HG02870 (cell line): ENCODE measurements at regions not wholly inside any gene's neighbourhood (a gene's known extent, or its start where the extent isn't known, plus 50 kb on each side); places are given as distances from the start of the nearest gene placed in this dataset.
"Not testable (repeated sequence)": the region's sequence is repeated elsewhere in the genome, so short reads cannot be mapped to it uniquely, and the experiment has no call there.

Experiments
- ATAC-seq: cut with Tn5 transposase; IDR thresholded peaks from one replicate; pipeline ENCODE4 v1.9.1; 2021; ENCODE audit warnings: mild to moderate bottlenecking, moderate library complexity; ENCODE audit not compliant: unreplicated experiment

GRCh38 chr1:114270718-114271117, 117.0 kb upstream of the SYT6 start:
- ATAC-seq = no peak

DNA sequence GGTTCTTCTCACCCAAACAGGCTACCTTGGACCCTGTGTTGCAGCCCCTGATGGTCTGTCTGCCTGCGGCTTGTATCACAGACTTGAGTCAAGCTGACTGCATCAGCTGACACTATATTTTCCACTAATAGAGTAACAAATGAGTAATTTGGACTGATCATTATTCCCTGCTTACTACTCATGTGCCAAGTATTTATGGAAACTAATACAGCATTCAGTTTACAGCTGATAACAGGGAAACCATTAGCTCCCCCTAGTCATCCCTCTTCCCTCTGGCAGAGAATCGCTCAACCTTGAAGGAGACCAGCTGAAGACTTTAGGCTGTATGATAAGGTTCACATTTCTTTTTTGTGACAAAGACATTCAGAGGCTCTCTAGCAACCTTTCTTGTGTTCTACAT, 116.6 kb upstream of the SYT6 start:
- no peak for ATAC-seq

- no peak for ATAC-seq
Measured at GRCh38 chr1:114269539-114269938, 115.9 kb upstream of the SYT6 start.

DNA sequence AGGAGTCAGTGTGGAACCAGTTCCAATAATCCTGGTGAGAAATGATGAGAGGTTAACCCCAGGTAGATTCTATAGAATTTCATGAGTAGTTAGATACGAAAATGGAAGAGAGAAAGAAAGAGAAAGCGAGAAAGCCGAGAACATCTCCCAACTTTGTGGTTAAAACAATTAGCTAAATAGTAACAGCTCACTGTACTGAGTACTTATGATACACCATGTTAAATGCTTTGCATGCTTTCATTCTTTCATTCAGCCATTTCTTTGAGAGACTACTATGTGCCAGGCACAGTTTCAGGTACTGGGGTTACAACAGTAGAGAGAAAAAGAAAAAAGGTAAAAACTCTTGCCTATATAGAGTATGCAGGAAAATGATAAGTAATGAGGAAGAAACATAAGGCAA, 109.7 kb upstream of the SYT6 start:
- ATAC-seq = no peak

- ATAC-seq = no peak
Measured at GRCh38 chr1:114262337-114262736, 108.7 kb upstream of the SYT6 start.

DNA sequence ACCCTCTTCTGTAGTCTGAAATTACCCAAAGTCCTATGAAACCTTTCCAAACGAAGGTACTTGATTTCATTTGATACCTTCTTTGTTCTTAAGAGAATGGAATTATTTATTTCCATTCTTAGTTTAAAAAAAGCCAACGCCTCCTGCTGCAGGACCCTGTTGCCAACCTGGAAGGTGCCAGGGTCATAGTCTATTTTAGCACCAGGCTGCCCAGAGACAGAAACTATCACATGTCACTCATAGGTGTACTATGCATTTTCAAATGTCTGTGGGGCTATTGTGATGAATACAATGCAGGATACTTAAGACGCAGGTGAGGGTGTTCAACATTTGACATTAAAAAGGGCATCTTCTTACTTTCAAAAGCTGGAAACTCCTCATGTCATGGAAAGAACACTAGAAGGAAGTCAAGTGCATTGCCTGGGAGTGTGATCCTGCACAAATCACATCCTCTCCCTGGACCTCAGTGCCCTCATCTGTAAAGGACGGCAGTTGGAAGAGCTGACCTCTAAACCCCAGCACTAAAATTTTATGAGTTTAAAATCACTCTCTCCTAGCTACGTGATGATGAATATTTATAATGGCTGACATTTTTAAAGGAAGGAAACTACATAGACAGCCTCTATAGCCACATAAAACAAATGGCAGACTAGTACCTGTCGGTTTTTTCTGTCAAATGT, 107.3 kb upstream of the SYT6 start:
- ATAC-seq = no peak

DNA sequence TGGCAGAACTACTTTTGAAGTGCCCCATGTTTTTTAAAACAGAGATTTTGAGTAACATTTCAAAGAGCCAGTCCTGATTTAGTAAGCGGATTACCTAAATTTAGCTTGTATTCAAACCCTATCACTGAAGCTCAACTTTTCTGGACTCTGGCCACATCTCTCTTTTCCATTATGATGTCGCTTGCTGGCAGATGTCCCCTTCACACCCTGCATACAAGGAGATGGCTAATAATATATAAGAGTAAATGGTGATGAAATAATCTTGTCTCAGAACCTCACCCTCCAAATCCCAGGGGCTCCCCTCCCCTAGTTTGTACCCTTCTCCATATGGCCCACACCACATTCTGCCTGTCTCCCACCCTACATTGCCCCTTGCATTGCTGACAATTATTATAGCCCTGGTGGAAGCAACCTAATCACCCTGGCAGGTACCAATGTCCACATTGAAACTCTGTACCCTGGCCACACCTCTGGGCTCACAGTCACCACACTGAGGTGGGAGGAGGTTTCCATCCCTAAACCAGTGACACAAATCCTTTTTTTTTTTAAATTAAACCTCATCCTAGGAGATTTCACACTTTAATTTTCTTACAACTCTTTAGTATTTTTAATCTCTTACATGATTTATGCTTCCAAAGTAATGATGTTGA, 106.0 kb upstream of the SYT6 start:
- ATAC-seq = no peak

DNA sequence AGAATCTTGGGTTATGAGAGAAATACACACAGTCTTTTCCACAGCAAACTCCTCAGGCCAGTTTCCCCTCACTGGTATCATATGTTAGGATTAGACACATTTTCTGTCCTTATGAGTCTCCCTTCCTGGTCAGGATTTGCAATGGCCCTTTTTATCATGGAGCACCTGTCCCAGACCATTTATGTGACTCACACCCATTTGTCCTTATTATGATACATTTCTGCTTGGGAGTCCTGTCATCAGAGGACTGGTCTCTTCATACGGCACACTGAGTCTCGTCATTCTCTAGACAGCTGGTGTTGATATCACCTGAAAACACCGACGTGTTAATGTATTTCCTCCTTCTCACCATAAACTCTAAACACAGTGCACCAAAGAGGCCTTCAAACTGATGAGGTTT, 105.0 kb upstream of the SYT6 start:
- no peak for ATAC-seq

- no peak for ATAC-seq
Measured at GRCh38 chr1:114258074-114258473, 104.4 kb upstream of the SYT6 start.

DNA sequence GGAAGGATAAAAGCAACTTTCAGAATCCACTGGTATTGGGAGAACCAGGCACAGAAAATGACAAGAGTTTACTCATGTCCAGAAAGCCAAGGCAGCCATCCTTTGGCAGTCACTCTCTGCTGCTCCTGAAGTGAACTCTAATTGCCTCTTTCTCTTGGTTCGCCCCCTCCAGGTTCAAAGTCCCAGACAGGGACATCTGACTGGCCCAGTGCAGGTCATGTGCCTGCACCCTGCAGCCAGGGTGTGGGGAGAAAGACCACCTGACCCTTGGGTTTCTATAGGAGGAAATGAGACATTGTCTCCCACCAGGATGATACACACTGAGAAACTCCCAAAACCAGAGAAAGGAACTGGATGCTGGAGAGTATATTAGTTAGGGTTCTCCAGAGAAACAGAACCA, 103.9 kb upstream of the SYT6 start:
- ATAC-seq = no peak

DNA sequence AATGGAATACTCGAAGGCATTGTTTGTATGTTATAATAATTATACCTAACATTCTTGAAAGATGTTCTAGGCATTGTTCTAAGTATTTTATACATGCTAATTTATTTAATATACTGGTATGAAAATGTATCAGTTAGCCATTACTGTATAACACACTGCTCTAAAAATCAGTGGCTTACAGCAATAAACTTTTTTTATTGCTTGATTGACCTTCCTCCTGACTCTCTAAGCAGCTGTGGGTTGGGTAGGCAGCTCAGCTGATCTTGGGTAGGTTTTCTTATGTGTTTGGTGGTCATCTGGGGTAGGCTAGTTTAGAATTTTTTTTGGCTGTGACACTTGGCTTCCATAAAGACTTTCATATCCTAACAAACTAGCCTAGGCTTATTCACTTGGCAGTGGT, 100.2 kb upstream of the SYT6 start:
- ATAC-seq = no peak

GRCh38 chr1:114251573-114251939, 97.9 kb upstream of the SYT6 start:
- ATAC-seq = no peak

DNA sequence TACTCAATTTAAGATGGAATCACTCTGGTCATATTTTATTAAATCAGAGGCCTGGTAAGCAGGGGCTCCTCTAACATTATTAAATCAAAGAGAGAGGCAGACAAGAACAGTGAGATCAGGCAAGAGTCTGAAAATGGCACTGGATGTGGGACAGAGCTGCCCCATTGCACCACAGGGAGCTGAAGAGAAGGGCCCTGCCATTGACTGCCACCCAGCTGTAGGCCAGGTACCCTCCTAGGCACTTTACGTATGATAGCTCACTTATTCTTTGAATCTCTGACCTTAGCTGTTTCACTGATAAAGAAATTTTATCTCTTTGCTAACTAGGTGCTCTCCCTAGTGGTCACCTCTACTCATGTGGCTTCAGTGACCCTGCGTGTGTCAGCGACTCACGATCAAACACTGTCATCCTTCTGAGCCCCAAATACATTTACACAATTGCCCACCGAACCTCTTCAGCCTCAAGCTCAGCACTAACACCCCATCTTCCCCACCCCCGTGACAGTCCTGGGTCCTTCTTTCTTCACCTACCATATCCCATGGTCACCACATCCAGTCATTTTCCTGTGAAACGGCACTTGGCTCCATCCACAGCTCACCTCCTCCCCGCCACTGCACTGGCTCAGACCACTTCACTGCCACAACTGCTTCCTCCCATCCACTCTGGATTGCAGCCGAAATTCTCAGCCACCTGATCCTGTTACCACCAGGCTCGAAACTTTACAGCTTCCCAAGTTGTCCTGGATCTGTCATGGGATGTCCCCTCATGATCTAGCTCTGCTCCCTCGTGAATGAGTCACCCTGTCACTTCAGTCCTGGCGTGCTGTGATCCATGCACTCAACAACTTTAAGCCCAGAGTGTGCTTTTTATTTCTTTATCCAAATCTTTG, 97.3 kb upstream of the SYT6 start:
- no peak for ATAC-seq

- no peak for ATAC-seq
Measured at GRCh38 chr1:114249691-114250090, 96.0 kb upstream of the SYT6 start.

DNA sequence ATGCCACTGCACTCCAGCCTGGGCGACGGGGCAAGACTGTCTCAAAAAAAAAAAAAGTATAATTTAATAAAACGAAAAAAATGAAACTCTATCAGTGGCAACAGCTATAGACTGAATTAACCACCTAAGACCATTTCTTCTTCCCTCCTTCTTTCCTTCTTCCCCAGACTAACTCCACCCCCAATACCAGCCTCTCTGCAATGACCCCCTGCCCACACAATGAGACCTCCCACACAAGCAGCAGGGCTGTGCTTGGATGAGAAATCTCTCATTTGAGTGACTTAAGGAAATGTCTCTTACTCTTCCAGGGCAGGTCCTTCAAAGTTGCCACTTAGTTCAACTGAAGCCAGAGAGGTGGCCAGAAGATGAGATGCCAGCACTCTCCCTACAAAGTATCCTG, 94.5 kb upstream of the SYT6 start:
- ATAC-seq = no peak

DNA sequence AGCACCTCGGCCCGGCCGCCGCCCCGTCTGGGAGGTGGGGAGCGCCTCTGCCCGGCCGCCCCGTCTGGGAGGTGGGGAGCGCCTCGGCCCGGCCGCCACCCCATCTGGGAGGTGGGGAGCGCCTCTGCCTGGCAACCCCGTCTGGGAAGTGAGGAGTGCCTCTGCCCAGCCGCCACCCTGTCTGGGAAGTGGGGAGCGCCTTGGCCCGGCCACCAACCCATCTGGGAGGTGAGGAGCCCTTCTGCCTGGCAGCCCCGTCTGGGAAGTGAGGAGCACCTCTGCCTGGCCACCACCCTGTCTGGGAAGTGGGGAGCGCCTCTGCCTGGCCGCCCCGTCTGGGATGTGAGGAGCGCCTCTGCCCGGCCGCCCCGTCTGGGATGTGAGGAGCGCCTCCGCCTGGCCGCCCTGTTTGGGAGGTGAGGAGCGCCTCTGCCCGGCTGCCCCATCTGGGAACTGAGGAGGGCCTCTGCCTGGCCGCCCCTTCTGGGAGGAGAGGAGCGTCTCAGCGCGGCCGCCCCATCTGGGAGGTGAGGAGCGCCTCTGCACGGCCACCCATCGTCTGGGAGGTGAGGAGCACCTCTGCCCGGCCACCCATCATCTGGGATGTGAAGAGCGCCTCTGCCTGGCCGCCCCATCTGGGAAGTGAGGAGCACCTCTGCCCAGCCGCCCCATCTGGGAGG, 89.0 kb upstream of the SYT6 start:
- ATAC-seq = not testable (repeated sequence)

GRCh38 chr1:114238053-114238452, 84.4 kb upstream of the SYT6 start:
- no peak for ATAC-seq

- ATAC-seq = no peak
Measured at GRCh38 chr1:114236517-114236916, 82.8 kb upstream of the SYT6 start.

GRCh38 chr1:114235960-114236359, 82.3 kb upstream of the SYT6 start:
- ATAC-seq = no peak

- ATAC-seq = no peak
Measured at GRCh38 chr1:114235281-114235680, 81.6 kb upstream of the SYT6 start.

DNA sequence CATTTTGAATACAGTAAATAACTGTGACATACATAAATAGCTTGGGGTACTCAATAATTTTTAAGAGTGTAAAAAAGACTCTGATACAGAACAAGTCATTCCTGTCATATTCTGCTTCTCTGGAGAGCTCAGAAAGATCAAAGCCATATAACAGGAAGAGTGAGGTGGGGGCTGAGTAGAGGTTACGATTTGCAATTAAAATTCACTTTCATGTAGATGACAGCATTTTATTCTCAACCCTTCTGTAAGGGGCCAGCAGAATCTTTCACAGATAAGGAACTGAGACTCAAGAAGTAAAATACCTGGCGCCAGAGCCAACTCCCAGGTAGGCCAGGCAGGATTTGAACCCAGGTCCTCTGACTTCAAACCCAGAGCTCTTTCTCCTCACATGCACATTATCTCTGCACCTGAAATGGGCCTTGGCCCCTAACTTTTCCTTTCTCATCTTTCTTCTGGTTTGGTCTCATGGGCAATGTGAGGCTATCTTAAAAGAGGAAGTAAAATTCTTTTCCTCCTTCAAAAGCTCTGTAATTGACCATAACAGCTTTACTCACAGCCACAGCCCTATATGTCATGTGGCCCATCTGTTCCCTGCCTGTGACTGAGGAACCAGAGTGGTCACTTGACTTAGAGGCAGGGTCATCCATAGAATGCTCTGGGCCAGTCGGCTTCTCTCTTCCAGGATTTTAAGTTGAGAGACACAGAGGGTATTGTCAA, 80.9 kb upstream of the SYT6 start:
- peak; percentile 68 for ATAC-seq
